GM18505 (cell line): ENCODE measurements at regions not wholly inside any gene's neighbourhood (a gene's known extent, or its start where the extent isn't known, plus 50 kb on each side); places are given as distances from the start of the nearest gene placed in this dataset.

Experiments
- ATAC-seq: cut with Tn5 transposase; IDR thresholded peaks from one replicate; pipeline ENCODE4 v1.9.1; 2021; ENCODE audit not compliant: unreplicated experiment
- POLR2A ChIP-seq: IDR thresholded peaks from 4 replicates; pipeline ENCODE4 v1.6.1; 2011; ENCODE audit warnings: borderline replicate concordance; ENCODE audit not compliant: insufficient read depth, insufficient read length; ENCODE audit errors: extremely low read depth

DNA sequence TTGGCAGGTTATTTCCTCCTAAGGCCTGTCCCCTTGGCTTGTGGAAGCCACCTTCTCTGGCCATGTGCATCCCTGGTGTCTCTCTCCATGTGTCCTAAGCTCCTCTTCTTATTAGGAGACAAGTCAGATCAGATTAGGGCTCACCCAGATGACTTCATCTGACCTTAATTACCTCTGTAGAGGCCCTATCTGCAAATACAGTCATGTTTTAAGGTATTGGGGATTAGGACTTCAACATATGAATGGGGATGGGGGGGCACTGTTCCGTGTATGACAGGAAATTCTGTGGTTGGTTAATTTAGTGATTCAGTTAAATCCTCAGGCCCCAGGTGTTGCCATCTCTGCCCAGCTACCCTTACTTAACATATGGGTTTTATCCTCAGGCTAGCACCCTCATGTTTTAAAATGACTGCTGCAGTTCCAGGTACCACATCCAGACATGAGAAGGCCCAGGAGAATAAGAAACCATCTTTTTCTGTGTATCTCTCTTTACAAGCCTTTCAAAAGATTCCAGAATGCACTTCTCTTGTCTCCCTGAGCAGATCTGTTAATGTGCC lies 51.9 kb upstream of the RAI14 start:
- ATAC-seq = no peak
- TF ChIP-seq POLR2A = no peak

DNA sequence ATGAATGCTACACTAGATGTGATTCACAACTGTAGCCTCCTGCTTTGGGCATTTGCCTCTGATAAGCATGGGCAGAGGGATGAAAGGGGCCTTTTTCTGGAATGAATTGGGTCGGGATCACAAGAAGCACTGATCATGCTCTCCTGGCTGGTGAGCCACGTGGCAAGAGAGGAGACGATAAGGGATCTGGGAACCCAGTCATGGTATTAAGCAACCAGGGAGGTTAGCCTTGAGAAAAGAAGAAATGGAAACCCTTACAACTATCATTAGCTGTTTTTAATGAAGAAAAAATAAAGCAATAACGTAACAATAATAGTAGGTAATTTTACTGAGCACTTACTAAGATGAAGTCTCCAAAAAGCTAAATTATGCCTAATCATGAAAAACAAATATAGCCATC lies 50.0 kb upstream of the RAI14 start:
- TF ChIP-seq POLR2A = no peak
- ATAC-seq = no peak
